GM23248 (cell line): ENCODE measurements at regions not wholly inside any gene's neighbourhood (a gene's known extent, or its start where the extent isn't known, plus 50 kb on each side); places are given as distances from the start of the nearest gene placed in this dataset.

Experiments used
- DNase-seq: peaks from one replicate; pipeline ENCODE4 v3.0.0-alpha.2; 2015
- H2AFZ ChIP-seq: fragments of 200-600 bp; sonication (generic); 2 replicates; pipeline ENCODE4 v1.6.1; 2016; ENCODE audit warnings: antibody characterized with exemption
- H3F3A ChIP-seq: fragments of 200-600 bp; sonication (generic); 2 replicates; pipeline ENCODE4 v1.6.1; 2016; ENCODE audit warnings: mild to moderate bottlenecking, antibody characterized with exemption, mixed run types; ENCODE audit not compliant: insufficient read depth
- H3K27ac ChIP-seq: fragments of 200-600 bp; sonication (generic); 2 replicates; pipeline ENCODE4 v1.5.1; 2016; ENCODE audit warnings: mild to moderate bottlenecking
- H3K27me3 ChIP-seq: fragments of 200-600 bp; sonication (generic); replicated peaks from 2 replicates; pipeline ENCODE4 v1.6.1; 2016; ENCODE audit warnings: mild to moderate bottlenecking; ENCODE audit not compliant: insufficient read depth
- H3K36me3 ChIP-seq: fragments of 200-600 bp; sonication (generic); 2 replicates; pipeline ENCODE4 v1.6.1; 2016; ENCODE audit warnings: low read depth, mild to moderate bottlenecking
- H3K4me1 ChIP-seq: fragments of 200-600 bp; sonication (generic); 2 replicates; pipeline ENCODE4 v1.6.1; 2016; ENCODE audit warnings: mild to moderate bottlenecking; ENCODE audit not compliant: insufficient read depth
- H3K4me2 ChIP-seq: fragments of 200-600 bp; sonication (generic); one replicate; pipeline ENCODE4 v1.6.1; 2016; ENCODE audit warnings: mild to moderate bottlenecking; ENCODE audit not compliant: unreplicated experiment
- H3K4me3 ChIP-seq: fragments of 200-600 bp; sonication (generic); 2 replicates; pipeline ENCODE4 v1.5.1; 2016; ENCODE audit warnings: mild to moderate bottlenecking
- H3K79me2 ChIP-seq: fragments of 200-600 bp; sonication (generic); 2 replicates; pipeline ENCODE4 v1.6.1; 2016; ENCODE audit warnings: mild to moderate bottlenecking; ENCODE audit not compliant: insufficient read depth
- H3K9ac ChIP-seq: fragments of 200-600 bp; sonication (generic); 2 replicates; pipeline ENCODE4 v1.6.1; 2016; ENCODE audit warnings: mild to moderate bottlenecking
- H3K9me2 ChIP-seq: fragments of 200-600 bp; sonication (generic); 2 replicates; pipeline ENCODE4 v1.6.1; 2016; ENCODE audit warnings: mixed run types, mild to moderate bottlenecking, moderate library complexity; ENCODE audit not compliant: insufficient read depth
- H3K9me3 ChIP-seq: fragments of 200-600 bp; sonication (generic); one replicate; pipeline ENCODE4 v1.6.1; 2017; ENCODE audit warnings: low read depth
- H4K20me1 ChIP-seq: fragments of 200-600 bp; sonication (generic); 2 replicates; pipeline ENCODE4 v1.6.0; 2016; ENCODE audit not compliant: insufficient read depth
- EZH2 ChIP-seq: fragments of 200-600 bp; sonication (generic); IDR thresholded peaks from 2 replicates; pipeline ENCODE4 v1.6.1; 2018; ENCODE audit warnings: antibody characterized with exemption, mild to moderate bottlenecking; ENCODE audit not compliant: insufficient read depth, poor library complexity, severe bottlenecking
- EZH2phosphoT487 ChIP-seq: fragments of 200-600 bp; sonication (generic); IDR thresholded peaks from 2 replicates; pipeline ENCODE4 v1.6.1; 2018; ENCODE audit warnings: antibody characterized with exemption, moderate library complexity, mild to moderate bottlenecking, low read depth; ENCODE audit not compliant: insufficient read depth
- WGBS, 2 experiments: methylation state at CpG; one replicate each; pipeline ENCODE4 v1.1.6; 2015 to 2017; ENCODE audit warnings: low lambda C conversion rate in 2 of 2, low coverage in 1 of 2; ENCODE audit errors: missing lambda C conversion rate in 2 of 2; 5-methylcytosine and 5-hydroxymethylcytosine counted together
- in situ Hi-C: fragments of 300-500 bp; cut with MboI; formaldehyde crosslinking; loops from 2 replicates; pipeline ENCODE4 v1.15.0; 2020

DNA sequence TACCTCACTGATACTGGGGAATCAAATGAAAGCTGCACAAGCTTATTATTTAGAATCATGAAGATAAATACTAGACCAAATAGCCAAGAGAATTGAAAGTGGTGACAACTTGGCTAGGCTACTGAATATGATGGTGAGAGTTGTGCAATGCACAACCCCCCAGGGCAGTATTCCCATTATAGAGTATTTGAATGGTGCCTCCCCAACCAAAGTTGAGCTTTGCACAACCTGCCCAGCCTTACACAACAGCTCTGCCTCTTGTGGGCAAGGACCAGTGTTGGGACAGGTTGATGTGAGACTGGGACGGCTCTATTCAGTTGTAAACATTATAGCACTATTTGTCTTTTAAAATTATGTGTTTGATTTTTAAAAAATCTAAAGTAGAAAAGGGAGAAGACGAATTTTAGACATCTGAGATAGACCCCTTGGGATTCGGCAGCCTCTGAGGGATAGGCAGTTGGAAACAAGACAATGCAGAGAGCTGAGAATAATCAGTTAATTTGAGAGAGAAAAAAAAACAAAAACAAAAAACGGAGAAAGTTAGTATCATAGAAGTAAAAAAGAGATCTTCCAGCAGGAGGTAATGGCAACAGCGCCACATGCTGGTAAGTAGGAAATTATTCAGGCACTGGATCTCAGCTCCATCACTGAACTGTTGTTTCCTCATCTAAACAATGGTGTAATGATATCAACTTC is 91.0 kb upstream of the KCNA3 start:
- Histone ChIP-seq H3K4me2 (no peak overlapping the region), H3K36me3 (no peaks in the 10 kb centered on the region), H3K9ac (no peak overlapping the region), H3K27me3 (peaks cover 6% of the 10 kb centered on the region; the same call in 1 of the 2 replicates), H3K4me1 (no peaks in the 10 kb centered on the region), H3K4me3 (no peak overlapping the region), H3K9me2 (no peaks in the 10 kb centered on the region), H3F3A (no peaks in the 10 kb centered on the region), H2AFZ (no peak overlapping the region), H3K9me3 (no peaks in the 10 kb centered on the region), H3K27ac (no peak overlapping the region), H3K79me2 (no peaks in the 10 kb centered on the region), H4K20me1 (no peaks in the 10 kb centered on the region)
- in situ Hi-C loops, result no loop called here
- TF ChIP-seq EZH2phosphoT487 (no peak), EZH2 (no peak)
- peak; percentile 68 for DNase-seq
- 0% methylated on average over 5 of the region's 5 CpGs for WGBS, 2 experiments

DNA sequence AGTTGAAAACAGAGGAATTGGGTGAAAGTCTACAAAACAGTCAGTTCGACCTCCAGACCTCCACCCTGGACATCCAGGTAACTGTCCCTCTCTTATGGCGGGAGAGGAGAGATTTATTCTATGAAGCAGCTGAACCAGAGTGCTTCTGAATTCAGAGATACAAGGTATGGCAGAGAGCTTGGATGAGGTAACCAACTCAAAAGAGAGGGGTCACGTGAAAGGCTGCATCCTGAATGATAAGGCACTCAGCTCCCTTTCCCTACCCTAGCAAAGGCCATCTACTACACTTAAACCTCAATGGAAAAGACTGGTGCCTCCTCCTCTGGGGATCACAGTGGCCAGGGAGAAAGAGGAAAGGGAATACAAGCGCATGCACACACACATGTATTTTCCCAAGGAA is 88.4 kb upstream of the KCNA3 start:
- TF ChIP-seq EZH2 (no peak), EZH2phosphoT487 (no peak)
- H3K4me3 ChIP-seq, result no peak overlapping the region
- no peaks in the 10 kb centered on the region for H3F3A ChIP-seq
- no peak overlapping the region for H3K9ac ChIP-seq
- H3K27me3 ChIP-seq, result no peaks in the 10 kb centered on the region; the same call in 1 of the 2 replicates
- in situ Hi-C loops, result no loop called here
- H3K9me3 ChIP-seq, result no peaks in the 10 kb centered on the region
- H2AFZ ChIP-seq, result no peak overlapping the region
- H3K9me2 ChIP-seq, result no peaks in the 10 kb centered on the region
- no peaks in the 10 kb centered on the region for H3K79me2 ChIP-seq
- no peaks in the 10 kb centered on the region for H3K36me3 ChIP-seq
- H3K4me2 ChIP-seq, result no peak overlapping the region
- H3K27ac ChIP-seq, result no peak overlapping the region
- no peaks in the 10 kb centered on the region for H4K20me1 ChIP-seq
- no peaks in the 10 kb centered on the region for H3K4me1 ChIP-seq
- WGBS, 2 experiments, result 37 to 42% methylated on average over 4 of the region's 4 CpGs
- no peak for DNase-seq

GRCh38 chr1:110760321-110760720 is 85.6 kb upstream of the KCNA3 start:
- Histone ChIP-seq H4K20me1 (no peaks in the 10 kb centered on the region), H3K9ac (no peak overlapping the region), H2AFZ (no peak overlapping the region), H3K27ac (no peak overlapping the region), H3K9me2 (no peaks in the 10 kb centered on the region), H3K79me2 (no peaks in the 10 kb centered on the region), H3K4me3 (no peak overlapping the region), H3K9me3 (no peaks in the 10 kb centered on the region), H3K27me3 (no peaks in the 10 kb centered on the region; the same call in 1 of the 2 replicates), H3F3A (no peaks in the 10 kb centered on the region), H3K4me1 (no peaks in the 10 kb centered on the region), H3K4me2 (no peak overlapping the region), H3K36me3 (no peaks in the 10 kb centered on the region)
- no peak for DNase-seq
- WGBS, 2 experiments, result 8 to 18% methylated on average over 2 of the region's 2 CpGs
- TF ChIP-seq EZH2 (no peak), EZH2phosphoT487 (no peak)
- in situ Hi-C loops, result no loop called here

- in situ Hi-C loops, result no loop called here
- no peak for DNase-seq
- WGBS, 2 experiments, result 5 to 6% methylated on average over 1 of the region's 1 CpG
These were observed 81.8 kb upstream of the KCNA3 start for GRCh38 chr1:110756506-110756905.

More at GRCh38 chr1:110756506-110756905, 81.8 kb upstream of the KCNA3 start:
- Histone ChIP-seq H3K27ac (no peak overlapping the region), H3K27me3 (no peaks in the 10 kb centered on the region; the same call in 1 of the 2 replicates), H3K79me2 (no peaks in the 10 kb centered on the region), H3F3A (no peaks in the 10 kb centered on the region), H4K20me1 (no peaks in the 10 kb centered on the region), H3K9me3 (no peaks in the 10 kb centered on the region), H3K4me2 (no peak overlapping the region), H3K9ac (no peak overlapping the region), H2AFZ (no peak overlapping the region), H3K4me3 (no peak overlapping the region), H3K9me2 (no peaks in the 10 kb centered on the region), H3K4me1 (no peaks in the 10 kb centered on the region), H3K36me3 (no peaks in the 10 kb centered on the region)
- TF ChIP-seq EZH2phosphoT487 (no peak), EZH2 (no peak)
